ENCODE measurements at regions not wholly inside any gene's neighbourhood (a gene's known extent, or its start where the extent isn't known, plus 50 kb on each side); places are given as distances from the start of the nearest gene placed in this dataset.

DNA sequence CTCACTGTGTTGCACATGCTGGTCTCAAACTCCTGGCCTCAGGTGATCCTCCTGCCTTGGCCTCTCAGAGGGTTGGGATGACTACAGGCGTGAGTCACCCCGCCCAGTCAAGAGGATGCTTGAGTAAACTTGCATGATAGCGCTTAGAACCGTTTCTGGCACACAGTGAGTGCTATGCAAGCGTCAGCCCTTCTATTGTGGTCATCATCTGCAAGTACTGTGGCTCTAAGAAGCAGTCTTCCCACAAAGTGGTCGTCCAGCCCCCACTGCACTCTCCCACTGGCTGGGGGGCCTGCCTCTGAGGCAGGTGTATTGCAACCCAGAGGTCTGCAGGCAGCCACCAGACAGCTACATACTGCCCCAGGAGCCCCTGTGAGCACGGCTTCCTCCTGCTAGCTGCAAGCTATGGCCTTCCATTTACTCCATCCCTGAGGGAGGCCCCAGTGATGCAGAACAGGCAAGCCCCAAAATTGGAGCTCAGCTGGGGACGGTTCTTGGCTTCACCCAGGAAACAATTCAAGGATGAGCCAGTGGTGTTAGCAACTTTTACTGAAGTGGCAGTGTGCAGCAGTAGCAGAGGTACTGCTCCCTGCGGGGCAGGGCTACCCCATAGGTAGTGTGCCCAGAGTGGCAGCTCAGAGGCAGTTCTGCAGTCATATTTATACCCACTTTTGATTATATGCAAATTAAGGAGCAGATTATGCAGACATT, 95.4 kb downstream of the LSM3 start:
- DNase-seq: no peak

DNA sequence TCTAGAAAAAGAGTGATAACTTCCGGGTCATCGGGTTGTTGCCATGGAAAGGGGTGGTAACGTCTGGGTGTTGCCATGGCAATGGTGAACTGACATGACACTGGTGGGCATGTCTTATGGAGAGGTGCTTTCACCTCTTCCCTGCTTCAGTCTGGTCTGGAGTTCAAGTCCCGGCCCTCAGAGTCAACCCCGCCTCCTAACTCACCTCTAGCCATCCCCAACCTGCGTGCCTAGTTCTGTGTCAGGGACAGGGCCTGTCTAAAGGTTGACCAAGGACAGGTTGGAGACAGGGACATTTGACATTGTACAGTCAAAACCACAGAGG, 96.0 kb downstream of the LSM3 start:
- DNase-seq: no peak

DNA sequence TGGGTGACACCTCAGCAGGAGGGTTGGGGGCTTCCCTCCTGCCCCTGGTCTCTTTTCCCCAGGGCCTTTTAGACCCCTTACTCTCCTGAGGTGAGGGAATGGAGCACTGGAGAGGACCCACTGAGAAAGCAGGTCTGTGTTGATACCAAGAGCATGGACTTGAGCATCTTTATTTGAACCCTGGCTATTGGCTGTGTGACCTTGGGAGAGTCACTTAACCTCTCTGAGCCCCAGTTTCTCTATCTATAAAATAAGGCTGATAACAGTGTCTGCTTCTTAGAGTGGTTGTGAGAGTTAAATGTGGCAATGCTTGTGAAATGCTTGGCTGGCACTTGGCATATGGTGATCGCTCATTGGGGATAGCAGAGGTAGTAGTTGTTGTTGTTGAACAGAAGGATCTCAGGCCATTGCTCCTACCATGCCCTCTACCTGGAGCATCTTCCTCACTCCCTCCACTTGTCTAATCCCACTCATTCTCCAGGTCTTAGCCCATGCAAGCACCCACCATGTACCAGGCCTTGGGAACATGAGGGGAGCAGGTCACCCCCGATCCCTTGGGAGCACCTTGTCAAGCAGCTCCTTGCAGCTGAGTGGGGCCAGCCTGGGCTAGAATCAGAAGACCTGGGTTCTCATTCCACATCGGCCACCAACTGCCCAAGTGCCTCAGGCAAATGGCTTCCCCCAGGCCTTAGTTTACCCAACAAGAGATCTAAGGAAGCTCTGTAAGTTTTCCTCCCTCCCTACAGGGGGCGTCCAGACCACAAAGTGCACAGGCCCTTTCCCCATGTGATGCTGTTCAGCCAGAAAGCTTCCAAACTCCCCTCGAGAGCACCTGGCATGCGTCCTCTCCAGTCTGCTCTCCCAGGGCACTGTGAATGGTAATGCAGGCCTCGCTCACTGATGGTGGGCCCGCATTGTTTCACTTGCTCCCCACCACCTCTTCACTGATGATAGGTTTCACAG, 96.7 kb downstream of the LSM3 start:
- DNase-seq: no peak

DNA sequence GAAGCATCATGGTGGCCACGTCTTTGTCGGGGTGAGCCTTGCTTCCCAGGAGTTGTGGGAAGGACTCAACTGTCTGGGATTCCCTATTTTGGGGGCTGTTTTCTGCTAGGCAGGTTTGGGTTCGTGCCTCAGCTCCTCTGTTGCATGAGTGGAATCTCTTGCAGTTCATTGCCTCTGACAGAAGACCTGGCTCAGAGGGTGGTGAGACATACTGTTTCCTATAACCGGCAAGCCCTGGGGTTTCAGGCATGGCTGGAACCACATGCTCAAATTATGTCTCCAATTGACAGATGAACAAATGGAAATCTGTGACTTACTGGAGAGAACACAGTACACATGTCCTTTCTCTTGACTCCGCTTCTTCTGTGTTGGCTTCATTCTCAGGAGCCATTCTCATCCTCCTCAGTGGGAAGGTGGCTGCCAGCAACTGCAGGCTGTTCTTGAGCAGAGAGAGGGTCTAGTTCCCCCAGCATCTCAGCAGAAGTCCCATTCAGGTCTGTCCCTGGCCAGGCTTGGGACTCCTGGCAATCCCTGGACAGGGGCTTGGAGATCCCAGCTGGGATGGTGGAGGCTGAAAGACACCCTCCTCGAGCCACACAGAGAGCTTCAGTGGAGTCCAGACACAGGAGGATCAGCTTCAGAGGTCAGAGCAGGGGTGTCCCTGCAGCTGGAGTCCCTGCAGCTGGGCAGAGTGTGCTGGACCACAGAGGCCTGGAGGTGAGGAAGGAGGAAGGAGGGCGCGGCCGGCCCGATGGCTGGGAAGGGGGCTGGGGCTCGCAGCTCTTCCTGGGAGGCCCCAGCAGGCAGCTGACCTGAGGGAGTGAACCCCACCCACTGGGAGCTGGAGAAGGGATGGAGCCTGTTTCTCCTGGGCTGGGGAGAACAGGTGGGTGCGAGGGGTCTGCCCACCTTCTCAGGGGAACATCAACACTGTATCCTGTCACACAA, 97.6 kb downstream of the LSM3 start:
- DNase-seq: no peak

DNA sequence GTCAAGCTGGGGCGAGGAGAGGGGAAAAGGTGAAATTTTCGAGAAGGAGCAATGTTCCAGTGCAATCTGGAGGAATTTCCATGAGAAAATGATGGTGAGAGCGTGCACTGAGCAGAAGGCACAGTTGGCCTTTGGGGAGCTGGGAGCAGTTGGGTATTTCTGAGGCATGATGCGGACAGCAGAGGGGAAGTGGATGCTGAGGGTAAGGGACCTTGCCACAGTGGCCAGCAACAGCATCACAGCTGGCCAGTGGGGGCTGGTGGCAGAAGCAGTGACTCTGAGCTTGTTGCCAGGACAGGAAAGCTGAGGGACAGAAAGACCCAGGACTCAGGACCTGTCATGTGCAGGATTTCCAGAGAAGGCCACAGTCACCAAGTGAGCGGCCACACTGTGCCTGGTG, 98.9 kb downstream of the LSM3 start:
- DNase-seq: no peak

DNA sequence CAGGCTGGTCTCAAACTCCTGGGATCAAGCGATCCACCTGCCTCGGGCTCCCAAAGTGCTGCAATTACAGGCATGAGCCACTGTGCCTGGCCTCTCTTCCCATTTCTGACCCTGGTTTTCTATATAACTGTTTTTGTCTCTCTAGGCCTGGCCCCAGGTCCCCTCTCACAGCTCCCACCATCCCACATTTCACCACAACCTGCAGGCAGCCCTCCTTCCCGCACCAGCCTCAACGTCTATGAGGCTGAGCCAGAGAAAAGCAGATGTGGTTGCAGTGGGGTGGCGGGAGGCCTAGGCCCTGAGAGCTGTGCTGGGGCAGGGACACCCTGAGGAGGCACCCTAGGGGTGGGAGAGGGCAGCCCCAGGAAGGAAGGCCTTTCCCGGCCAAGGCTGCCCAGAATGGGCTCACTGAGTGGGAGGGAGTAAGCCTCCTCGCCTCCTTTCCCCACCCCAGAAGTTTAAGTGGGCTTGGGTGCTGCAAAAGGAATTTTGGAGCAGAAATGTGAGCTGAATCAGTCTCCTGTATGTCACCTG, 99.7 kb downstream of the LSM3 start:
- DNase-seq: no peak

DNA sequence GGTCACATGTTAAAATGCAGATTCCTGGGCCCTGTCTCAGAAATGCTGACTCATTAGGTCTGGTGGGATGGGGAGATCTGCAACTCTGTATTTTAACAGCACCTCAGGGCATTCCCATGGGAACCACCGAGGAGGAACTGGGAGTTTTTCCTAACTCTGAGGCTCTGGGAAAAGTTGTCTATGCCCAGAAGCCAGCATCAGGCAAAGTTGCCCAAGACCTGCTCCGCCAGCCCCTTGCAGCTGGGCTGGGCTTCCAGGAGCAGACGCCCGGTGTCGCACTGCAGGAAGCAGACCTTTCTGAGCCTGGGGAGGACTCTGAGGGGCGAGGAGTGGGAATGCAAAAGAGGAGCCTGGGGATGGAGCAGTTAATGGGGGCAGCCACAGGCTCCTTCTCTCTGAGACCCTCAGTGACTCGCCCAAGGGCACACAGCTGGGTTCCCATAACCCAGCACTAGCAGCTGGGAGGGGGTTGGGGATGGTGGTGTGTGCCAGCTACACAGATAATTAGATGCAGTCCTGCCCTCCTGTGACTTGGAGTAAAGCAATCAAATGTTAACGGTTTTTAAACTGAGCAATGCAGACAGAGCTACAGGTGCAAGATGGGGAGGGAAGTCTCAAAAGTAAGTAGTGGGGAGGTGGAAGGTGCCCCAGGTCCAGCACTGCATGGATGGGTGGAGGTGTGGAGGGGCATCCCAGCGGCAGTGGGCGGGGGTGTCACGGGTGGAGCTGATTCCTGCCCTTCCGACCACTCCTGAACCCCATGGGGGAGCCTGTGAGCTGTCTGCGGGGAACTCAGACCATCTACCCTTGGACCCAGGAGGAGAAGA, 100.4 kb downstream of the LSM3 start:
- DNase-seq: no peak

DNA sequence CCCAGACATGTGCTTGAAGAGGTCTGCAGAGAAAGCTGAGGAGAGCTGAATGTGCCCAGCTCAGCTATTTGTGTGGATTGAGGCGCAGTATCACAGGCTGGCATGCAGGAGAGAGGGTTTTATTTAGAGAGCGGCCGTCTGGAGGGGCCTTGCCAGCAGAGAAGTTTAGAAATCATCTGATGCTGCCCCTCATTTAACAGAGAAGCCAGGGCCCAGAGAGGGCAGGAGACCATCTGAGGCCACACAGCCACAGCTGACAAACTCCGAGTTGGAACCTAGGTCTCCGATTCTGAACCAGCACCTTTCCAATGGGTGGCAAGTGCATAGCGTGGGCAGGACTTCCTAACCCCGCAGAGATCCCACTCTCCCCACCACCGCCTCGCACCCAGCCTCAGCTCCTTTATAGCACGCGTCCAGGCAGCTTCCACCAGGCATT, 101.0 kb downstream of the LSM3 start:
- DNase-seq: no peak

DNA sequence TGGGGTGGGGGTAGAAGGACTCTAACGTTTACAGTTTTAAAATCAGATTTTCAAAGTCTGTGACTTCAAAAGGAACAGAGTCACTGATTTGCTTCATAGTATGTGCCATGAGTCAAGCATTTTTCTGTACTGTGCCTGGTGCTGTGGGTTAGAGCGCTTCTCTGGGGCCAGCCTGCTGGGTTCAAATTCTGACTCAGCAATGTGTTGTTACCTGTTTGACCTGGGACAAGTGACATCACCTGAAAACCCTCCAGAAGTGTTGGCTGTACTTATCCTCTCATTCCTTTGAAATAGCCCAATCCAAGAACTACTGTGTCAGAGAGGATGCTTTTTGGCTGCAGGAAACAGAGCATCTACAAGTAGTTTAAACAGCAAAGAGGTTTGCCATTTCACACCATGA, 101.7 kb downstream of the LSM3 start:
- DNase-seq: no peak

DNA sequence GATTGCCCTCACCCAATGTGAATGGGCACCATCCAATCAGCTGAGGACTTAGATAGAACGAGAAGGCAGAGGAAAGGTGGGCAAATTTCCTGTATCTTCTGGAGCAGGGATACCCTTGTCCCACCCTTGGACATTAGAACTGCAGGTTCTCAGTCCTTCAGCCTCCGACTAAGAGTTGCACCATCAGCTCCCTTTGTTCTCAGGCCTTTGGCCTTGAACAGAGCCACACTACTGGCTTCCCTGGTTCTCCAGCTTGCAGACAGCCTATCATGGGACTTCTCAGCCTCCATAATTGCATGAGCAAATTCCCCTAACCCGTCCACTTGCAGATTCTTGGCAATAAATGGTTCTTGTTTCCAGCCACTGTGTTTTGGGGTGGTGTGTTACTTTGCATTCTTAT, 102.4 kb downstream of the LSM3 start:
- no peak for DNase-seq

DNA sequence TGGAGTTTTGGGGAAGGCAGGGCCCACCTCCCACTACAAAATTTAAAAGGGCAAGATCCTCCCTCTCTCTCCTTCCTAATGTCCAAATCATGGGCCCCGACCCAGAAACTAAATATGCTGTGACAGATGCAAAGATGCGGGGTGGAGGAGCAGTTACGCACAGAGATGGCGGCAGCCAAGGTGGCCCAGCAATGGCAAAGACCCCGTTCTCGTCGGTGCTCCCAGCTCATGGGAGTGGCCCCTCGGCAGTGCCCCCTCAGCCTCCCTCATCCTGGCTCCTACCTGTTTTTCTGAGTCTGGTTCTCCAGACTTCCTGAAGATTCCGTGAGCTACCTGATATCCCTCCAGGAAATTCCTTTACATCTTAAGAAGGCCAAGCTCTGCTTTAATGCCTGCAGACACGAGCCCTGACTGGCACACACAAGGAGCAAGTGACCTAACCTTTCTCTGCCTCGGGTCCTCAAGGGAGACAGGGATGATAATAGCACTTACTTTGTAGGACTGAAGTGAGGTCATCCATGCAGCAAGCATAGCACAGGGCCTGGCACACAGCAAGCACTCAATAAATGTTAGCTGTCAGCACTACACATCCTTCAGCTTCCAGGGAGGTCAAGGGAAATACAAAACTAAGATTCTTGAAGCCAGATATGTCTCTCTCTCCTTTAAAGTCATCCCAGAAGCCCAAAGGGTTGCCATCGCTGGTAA, 103.5 kb downstream of the LSM3 start:
- DNase-seq: no peak

DNA sequence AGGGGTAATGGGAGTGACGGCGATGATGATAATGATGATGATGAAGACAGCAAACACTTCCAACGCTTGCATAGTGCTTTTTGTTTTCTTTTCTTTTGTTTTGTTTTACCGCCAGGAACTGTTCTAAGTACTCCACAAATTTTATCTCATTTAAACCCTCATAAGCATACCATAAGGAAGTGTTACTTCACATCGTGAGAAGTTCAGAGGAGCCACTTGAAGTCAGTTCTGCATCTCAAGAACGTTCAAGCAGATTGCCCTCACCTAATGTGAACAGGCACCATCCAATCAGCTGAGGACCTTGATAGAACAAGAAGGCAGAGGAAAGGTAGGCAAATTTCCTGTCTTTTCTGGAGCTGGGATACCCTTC, 104.1 kb downstream of the LSM3 start:
- no peak for DNase-seq

DNA sequence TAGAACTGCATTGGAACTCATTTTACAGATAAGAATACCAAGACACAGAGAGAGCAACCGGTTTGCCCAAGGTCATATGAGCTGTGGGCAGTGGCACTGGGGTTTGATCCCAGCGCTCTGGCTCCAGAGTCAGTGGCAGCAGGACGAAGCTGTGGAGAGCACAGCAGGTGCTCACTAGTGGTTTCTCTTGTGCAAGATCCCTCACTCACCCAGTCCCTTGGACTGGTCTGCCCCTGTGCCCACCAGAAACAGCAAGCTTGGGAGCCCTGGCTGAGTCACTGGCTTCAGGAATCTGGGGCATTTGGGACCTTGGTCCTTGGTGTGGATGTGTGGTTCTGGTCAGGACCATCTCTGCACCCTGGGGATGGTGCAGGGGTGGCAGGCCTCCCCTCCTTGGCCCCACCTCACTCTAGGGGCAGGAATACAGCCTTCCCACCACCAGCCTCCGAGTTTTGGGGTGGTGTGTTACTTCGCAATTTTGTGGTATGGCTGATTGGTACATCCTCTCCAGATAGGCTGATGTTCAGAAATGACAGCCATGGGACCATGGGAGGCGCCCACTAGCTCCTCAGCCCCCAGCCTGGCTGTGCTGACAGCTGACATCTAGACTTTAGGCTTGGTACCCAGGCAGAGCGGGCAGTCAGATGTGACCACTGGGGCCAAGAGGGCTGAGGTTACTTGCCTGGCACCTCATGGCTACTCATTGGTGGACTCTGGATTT, 104.6 kb downstream of the LSM3 start:
- DNase-seq: no peak

DNA sequence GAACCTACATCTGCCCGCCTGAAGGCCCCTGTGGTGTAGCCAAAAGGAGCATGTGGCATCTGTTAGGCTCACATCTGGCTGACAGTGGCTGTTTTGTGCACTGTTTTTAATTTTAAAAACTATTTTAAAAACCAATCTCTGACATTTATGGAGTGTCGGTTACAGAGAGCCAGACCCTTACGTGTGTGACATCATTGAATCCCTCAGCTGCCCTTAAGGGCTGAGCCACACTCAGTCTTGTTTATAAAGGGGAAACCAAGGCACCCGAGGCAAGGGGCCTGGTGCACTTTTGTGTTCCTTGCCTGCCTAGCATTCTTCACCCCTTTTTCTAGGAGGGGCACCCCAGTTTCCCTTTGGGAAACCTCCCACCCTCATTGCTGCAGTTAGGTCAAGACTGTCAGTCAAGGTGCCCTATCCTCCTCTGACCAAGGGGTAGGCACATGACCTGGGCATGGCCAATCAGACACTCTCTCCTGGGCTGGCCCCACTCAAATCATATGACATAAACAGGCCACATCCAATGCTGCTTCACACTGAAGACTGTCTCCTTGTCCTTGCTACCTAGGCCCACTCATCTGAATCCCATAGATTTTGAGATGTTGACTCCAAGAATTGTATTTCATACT, 105.3 kb downstream of the LSM3 start:
- DNase-seq: no peak

DNA sequence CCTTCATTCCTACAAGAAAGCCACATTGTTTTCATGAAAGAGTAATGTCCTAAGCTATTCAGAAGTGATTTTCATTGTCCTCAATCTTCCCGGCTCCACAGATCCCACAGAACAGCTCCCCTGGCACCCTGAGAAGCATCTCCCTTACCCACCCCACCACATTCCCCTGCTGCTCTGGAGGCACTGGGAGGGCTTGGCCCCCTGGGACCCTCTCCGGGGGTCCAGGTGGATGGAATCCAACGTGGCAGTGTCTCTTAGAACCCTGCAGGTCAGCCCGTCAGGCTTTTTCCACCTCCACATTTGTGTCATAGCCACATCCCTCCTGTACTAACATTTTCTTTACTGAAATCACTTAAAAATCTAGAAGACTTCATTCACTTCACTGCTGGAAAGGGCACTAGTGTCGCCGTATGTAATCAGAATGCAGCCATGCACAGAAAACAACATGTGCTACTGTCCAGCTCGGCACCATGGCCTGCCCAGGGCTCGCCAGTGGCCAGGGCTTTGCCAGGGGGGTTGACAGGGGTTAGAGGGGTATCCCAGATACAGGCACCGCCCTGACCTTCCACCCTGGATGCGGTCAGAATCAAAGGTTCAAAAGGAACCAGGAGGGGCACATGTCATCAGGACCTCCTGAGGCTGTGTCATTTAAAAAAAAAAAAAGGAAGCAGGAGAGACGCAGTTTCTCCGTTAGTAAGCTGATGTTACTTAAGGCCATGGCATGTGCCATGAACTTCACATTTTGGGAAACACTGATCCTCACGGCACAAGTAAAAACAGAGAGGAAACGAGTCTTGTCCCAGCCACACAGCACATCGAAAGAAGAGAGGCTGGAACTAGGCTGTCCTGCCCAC, 106.3 kb downstream of the LSM3 start:
- no peak for DNase-seq

DNA sequence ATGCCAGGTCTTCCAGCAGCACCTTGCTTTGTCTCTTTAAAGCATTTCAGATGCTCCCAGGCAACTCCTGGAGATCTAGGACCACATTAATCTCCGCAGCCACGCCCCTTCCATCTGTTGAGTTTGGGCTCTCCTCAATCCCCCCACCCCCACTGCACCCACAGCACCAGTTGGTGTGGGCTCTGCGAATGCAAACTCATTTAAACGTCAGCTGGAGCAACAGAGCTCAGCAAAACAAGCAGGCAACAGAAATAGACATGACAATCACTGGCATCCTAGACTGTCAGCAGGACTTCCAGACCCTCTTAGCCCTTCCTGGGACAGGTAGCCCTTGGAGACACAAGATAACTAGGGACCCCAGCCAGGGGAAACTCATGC, 106.9 kb downstream of the LSM3 start:
- no peak for DNase-seq

DNA sequence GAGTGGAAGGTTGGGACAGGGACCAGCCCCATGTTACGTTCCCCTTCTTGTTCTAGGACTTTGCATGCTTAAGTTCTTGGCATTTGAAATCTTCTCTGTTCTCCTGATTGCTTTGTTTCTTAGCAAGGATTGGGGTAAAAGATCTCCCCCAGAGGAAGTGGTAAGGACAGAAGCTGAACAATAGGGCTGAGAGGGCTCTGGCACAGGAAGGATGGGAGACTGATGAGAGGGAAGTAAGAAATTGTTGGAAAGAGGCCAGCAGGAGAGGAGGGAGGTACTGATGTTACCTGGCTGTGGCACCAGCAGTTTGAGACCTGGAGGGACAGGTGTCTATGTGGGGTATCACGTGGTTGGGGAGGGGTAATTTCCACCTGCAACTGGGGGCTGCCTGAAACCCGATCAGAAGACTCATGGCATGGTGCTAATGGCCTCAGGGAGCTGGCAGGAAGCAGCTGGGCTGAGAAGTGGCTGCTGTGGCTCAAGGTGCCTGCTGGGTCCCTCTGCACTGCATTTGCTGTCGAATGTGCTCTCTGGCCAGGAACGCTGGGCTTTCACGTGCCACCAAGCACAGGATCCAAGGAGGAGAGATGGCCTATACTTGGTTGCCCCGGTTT, 108.4 kb downstream of the LSM3 start:
- no peak for DNase-seq

DNA sequence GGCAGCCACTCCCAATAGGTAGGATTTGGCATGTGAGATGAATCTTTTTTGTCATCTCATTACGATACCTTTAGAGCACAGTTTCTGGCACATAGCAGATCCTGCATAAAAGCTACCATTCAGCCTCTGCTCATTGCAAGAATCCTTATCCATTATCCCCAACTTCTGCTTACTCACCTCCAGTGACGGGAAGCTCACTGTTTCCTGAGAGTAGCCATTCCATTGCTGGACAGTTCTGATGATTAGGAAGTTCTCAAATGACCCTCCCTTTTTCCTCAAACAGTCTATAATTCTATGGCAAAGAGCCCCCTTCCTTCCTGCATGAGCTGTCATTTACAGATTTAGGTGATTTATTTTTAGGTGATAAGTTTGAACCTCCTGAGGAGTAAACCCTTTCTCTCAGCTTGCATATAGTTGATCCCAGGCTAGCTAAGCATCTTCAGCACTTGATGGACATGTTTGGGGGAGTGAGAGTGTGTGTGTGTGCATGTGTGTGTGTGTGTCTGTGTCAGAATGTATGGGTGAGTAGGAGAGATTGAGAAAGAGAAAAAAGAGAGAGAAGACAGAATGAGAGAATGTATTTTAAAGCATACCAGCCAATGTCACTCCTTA, 109.7 kb downstream of the LSM3 start:
- DNase-seq: no peak
